HG03095 (cell line): ENCODE measurements at regions not wholly inside any gene's neighbourhood (a gene's known extent, or its start where the extent isn't known, plus 50 kb on each side); places are given as distances from the start of the nearest gene placed in this dataset.
"Not testable (repeated sequence)": the region's sequence is repeated elsewhere in the genome, so short reads cannot be mapped to it uniquely, and the experiment has no call there.

Experiments
- ATAC-seq: cut with Tn5 transposase; IDR thresholded peaks from one replicate; pipeline ENCODE4 v1.9.1; 2021; ENCODE audit warnings: moderate library complexity; ENCODE audit not compliant: unreplicated experiment

DNA sequence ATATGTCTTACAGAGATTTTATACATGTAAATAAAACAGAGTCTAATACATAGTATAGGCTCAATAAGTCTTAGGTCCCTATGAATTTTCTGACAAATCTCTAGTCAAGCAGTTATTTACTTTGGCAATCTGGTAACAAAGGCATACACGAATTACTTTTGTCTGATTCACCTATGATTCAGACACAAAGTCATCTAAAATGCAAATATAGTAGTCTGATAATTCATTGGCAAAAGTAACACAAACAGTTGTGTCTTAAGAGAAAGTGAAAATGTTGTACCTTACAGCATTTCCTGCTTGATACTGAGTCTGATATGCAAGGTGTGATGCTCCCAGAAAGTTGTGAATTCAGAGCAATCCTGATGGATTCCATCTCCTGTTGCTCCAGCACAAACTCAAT, 209.4 kb upstream of the PRSS1 start:
- no peak for ATAC-seq

DNA sequence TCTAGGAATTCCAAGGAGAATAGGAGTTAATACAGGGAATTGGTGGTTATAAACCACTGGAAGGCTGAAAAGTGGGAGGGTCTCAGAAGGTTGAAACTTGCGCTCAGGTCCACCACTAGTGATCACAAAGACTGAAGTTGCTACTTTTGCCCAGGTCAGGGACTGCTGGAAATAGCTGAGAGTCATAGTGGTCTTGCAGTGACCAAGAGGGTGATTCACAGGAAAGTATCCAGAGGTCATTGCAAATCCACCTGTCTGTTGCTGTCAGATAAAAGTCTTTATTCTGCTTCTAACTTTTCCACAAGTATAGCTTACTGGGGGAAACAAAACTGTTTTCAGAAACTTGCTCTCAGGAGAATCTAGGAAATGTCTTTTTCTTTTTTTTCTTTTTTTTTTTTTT, 211.5 kb upstream of the PRSS1 start:
- no peak for ATAC-seq

DNA sequence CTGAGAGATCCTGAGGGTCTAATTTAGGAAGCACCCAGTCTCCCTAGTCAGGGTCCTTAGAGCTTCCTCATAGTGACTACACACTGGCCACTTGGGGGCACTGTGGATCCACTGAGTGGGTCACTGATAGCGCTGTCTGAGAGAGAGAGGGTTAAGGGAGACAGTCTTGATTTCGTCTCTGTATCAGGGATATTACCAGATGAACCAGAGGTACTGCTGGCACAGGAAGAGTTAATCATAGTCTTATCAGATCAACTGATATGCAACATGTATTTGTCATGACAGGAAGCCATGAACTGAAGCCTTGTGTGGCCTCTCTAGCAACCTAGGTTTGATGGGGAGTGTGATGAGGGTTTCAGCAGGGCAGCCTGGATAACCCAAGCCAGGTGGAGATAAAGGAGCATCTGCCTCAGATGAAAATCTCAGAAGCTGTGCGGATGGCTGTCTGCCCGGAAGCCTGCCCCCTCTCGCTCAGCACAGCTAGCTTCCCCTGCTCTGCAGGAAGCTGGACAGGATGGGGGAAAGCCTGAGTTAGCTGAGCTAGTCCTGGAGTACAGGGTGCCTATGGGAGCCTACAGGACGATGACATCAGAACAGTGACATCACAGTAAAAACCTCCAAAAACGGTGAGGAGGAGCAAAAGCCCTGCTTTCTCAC, 214.0 kb upstream of the PRSS1 start:
- ATAC-seq: peak; percentile 85

DNA sequence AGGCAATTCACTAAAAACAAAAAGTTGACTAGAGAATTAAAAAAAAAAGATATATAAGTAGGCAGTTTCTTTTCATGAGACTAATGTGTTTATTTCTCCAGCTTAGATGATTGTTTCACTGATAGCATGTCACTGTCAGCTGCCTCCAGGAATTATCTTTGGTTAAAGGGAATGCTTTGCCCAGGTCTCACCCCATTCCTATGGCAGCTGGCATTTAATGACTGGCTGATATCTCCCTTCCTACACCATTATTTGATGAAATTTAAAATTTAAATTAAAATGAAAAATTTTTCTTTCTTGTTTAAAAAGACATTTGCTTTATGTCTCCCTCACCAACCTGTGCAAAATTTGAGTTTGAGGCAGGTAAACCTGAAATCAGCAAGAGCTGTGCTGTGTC, 214.5 kb upstream of the PRSS1 start:
- ATAC-seq: no peak

DNA sequence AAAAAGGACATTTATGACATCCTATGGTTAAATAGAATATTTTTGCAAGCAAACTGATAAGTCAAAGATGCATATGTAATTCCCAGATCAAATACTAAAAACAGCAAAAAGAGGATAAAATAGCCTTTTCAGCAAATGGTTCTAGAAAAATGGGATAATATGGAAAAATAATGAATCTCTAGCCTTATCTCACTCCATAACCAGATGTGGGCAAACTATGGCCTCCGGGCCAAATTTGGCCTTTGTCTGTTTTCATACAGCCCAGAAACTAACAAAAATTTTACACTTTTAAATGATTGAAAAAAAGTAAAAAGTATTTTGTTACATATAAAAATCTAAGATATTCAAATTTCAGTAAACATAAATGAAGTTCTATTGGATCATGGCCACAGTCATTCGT, 215.4 kb upstream of the PRSS1 start:
- ATAC-seq: no peak

DNA sequence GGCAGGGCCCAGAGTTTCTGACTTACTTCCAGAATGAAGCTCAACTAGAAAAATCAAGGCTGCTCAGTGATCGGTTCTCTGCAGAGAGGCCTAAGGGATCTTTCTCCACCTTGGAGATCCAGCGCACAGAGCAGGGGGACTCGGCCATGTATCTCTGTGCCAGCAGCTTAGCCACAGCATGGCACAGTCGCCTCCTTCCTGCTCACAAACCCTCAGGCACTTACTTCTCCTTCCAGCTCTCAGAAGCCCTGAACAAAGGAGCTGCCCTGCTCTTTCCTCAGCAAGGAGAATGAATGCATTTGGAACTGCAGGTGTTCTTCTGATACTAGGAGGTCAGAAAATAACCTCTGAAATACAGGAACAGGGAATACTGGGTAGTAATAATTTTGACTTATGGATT, 219.7 kb upstream of the PRSS1 start:
- ATAC-seq: no peak

DNA sequence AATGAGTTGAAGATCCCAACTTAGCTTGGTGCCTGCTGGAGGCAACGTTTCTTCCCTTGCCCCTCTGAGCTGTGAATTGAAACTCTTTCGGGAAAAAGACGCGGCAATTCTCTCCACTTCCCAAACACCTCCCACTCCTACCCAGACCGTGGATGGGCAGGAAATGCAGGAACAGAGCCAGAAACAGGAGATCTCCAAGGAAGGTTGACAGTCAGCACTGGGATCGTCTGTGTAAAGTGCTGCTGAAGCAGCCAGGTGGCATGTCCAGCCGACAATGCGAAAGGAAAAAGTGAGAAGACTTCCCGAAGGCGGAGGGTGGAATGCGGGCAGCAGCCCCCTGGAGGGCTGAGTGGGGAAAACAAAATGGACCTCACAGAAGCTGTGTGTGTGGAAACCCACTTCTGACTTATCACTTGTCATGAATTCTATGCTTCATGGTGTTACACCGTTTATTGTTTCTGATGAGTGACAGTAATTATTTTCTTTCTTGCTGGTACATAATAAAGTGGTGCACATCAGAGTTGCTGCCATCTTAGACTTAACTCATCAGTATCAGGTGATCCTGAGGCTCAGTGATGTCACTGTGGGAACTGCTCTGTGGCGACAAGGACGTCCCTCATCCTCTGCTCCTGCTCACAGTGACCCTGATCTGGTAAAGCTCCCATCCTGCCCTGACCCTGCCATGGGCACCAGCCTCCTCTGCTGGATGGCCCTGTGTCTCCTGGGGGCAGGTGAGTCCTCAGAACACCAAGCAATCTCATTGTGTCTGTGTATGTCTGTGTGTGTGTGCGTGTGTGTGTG, 220.5 kb upstream of the PRSS1 start:
- no peak for ATAC-seq

DNA sequence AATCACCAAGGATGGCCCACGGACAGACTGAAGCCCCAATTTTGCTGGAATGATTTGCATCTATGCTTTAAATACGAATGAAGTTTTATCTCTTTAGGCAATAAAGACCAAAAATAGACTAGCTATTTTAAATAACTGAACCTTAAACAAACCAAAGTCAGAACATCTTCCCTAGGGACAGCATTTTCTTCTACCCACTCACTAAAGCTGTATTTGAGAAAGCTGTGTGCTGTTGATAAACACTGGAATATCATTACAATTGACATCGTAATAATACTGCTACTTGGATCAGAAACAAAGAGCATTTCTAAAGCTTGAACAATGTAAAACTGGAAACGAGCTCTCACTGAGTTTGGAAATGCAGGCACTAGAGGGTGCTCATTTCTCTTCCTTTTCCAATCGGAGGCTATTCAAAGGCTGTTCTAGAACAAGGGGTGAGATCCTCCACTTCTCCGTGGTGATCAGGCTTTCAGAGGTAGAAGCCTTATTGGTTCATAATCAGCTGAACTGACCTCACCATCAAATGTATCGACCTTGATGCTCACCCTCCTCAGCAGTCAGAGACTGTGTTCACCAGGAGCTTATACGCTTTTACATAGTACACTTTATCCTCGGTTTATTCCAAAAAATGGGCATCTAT, 225.3 kb upstream of the PRSS1 start:
- no peak for ATAC-seq

DNA sequence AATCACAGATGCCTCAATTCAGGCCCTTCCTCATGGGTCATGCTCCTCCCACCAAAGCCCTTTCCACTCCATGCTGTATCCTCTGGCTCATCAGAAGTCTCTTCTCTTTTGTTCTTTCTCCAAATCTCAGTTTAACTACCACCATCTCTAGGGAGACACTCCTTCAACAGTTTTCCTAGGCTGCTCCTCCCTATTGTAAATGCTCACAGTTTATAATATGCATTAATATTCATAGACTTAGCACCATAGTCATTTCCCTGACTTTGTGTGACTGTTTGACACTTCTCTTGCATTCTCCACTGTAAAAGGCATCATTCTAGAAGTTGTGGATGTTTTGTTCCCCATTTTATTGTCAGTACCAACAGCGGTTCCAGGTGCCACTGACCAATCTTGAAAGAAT, 226.5 kb upstream of the PRSS1 start:
- no peak for ATAC-seq

DNA sequence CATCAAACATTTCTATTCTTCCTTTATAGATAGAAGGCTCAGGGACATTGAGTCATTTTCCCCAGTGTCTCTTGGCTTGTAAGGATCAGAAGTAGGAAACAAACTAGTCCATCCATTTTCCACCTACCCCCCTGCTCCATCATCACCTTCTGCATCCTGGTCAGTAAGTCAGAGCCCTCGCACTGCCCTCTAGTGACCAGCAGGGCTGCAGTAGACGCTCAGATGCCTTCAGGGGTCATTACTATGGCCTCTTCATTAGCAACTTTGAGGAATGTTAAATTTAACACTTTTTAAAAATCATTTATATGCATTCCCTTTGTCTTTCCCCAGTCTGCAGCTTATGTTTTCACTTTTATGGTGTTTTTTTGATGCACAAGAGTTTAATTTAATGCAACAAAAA, 228.4 kb upstream of the PRSS1 start:
- not testable (repeated sequence) for ATAC-seq

DNA sequence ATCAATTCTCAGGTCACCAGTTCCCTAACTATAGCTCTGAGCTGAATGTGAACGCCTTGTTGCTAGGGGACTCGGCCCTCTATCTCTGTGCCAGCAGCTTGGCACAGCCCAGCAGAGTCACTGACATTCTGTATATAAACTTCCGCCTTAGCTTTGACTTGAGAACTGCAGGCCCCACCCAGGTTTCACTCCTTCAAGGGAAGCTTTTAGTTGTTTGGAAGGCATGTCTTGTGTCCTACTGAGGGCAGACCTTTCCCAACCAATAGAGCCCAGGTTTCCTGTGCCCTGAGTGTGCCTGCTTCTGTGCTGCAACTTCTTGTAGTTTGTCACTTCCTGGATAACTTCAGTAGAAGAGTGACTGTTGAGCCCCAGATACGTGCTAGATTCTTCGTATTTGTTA, 228.8 kb upstream of the PRSS1 start:
- not testable (repeated sequence) for ATAC-seq

DNA sequence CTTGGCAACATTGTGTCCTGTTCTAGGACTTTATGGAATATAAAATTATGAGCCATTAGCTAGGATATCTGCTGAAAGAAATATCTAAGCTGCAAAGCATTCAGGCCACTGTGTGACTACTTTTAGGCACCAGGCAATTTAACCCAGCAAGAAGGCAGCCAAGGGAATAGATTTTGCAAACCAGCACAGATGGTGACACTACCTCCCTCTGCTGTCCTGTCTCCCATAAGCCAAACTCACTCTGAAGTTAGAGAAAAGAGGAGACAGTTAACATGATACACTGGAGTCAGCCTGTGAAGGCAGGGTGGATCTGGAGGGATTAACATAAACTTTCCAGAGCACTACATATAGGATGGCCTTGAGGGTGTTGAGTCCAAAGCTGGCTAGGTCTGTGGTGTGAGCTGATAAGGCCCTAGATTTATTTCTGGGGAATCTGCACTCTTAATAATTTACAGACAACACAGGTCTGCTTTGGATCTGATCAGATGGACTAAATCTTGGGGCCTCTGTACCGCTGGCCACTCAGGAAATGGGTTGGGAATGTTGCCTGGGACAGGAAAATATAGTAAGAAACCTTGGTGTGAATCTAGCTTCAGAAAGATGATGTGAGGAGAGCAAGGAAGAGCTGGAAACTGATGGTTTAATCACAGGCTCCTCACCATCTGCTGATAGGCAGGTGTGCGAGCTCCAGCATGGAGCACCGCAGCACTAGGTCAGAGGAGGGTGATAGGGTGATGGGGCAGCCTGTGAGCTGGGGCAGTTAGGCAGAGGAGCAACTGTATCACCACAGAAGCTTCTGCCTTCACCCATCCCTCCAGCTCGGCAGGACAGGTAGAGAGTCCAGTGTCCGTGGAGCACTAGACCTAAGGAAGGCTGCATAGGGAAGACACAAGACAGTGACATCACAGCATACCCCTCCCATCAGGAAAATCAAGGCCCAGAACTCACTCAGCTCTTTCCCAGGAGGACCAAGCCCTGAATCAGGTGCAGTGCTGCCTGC, 229.9 kb upstream of the PRSS1 start:
- no peak for ATAC-seq

DNA sequence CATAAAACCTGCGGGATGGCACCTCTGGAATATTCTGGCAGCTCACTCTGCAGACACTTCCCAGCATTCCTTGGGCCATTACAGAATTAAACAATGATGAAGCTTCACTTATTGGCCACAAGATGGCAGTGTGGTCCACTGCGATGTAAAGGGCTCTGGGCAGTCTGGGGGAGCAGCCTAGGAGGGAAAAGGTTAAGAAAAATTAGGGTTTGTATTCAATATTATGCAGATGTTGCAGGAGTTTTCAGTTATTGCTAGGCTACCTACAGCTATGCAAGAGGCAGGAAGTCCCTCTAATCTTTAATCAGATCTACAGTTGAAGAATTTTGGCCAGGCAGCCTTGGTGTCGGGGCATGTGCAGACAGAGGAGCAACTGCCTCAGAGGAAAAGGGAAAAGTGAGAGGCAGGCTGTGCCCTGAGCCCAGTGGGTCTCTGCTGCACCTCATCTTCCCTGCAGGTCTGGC, 233.2 kb upstream of the PRSS1 start:
- peak; percentile 89 for ATAC-seq

DNA sequence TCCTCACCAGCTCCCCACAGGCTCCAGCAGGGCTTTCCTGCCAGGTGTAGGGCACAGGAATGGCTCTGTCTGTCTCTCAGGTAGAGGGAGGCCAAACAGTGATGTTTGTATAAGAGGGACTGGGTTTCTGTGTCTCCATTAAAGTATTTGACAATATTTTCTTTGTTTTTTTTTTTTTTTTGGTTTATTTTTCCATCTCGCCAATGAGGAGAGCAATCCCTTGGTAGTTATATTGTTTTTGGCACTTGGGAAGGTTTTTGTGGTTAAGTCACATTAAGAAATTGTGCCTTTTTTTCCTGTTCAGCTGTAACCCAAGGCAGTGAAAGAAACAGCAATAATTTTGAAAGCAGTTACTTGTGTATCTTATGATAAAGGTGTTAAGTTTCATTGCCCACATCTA, 234.6 kb upstream of the PRSS1 start:
- ATAC-seq: not testable (repeated sequence)

DNA sequence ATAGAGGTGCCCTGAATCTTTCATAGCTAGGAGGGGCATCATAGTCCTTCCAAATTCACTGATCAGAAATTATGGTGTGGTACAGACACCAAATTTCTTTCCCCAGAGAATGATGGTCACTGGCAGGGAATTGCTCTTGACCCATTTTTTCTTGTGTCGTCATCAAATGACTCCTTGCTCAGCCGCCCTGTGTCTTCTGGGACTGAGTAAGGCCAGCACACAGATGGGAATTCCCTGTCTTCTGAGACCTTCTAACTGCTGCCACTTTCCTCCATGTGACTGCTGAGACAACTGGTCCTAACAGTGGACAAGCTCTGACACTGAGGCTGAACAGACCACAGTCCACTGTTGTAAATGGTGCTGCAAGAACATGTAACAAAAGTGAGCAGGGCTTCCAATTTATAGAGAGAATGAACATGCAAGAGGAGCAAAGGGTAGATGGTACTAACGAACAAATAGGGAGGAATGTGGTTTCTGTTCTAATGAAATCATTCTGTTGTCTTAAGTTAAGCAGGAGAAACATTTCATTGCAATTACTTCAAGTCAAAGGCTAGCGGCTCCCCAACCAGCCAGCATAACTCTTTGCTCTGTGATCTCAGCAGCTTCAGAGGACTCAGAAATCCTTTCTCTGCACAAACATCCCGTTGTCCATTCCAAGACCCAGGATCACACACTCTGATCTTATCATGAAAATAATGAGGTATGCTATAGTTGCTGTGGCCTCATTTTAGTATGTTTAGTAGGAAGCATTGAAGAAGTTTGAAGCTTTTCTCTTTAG, 235.9 kb upstream of the PRSS1 start:
- ATAC-seq: no peak

DNA sequence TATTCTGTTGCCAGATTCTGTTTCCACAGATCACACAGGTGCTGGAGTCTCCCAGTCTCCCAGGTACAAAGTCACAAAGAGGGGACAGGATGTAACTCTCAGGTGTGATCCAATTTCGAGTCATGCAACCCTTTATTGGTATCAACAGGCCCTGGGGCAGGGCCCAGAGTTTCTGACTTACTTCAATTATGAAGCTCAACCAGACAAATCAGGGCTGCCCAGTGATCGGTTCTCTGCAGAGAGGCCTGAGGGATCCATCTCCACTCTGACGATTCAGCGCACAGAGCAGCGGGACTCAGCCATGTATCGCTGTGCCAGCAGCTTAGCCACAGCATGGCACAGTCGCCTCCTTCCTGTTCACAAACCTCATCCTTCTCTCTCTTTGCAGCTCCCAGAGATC, 237.5 kb upstream of the PRSS1 start:
- no peak for ATAC-seq

DNA sequence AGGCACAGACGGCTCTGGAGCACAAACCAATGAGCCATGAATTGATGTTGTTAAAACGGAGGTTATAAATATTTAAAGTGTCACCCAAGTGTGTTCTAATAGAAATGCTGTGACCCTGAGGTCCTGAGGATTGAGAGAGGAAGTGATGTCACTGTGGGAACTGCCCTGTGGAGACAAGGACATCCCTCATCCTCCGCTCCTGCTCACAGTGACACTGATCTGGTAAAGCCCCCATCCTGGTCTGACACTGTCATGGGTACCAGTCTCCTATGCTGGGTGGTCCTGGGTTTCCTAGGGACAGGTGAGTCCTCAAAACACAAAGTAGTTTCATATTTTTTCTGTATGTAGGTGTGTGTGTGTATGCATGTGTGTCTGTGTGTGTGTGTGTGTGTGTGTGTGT, 237.9 kb upstream of the PRSS1 start:
- no peak for ATAC-seq

DNA sequence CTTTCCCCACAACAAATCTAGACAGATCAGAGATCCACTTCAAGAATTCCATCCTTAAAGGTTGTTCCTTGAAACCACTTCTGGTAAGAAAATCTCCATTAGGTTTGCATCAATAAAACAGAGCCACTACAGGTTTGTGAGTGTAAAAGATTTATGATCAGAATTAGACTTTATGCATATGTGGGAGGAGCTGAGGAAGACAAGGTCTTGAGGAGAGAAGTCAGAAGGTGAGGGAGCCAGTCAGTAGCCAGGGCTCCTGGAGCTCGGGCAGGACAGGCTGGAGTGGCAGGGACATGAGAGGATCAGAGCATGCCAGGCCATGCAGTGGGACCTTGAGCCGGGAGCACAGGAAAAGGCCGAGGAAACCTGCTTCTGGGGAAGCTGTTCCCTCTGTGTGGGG, 240.0 kb upstream of the PRSS1 start:
- not testable (repeated sequence) for ATAC-seq

DNA sequence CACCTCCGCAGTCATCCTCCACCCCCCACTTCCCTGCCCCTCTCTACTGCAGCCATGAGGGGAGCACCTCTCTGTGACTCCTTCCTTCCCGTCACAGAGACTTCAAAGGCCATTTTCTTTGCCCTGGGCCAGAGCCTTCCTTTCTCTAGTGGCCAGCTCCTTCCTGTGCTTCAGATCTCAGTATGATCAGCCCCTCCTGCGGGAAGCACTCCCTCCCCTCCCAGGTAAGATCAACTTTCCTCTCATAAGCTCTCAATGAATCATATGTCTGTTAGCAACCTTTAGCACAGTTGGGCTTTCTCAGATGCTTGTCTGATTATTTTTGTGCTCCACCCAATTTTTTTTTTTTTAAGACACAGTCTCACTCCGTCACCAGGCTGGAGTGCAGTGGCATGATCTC, 241.0 kb upstream of the PRSS1 start:
- ATAC-seq: no peak

DNA sequence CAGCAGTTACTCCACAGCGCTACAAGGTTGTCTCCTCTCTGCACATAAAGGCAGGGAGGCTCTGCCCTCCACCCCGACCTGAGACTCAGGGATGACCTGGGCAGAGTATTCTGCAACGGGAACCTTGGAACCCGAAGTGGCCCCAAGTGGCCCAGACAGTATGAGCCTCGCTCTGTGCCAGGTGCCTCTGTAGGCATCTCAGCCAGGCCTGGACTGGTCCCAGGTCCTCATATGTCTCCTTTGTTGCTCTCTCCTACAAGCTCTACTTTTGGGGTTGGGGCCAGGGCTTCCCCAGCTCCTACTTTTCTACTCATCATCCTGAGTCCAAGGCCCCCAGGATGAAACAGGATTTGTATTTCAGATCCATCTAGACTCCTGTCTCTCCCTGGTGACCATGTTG, 241.5 kb upstream of the PRSS1 start:
- no peak for ATAC-seq
